KOPT-K1 (cell line): ENCODE measurements at regions not wholly inside any gene's neighbourhood (a gene's known extent, or its start where the extent isn't known, plus 50 kb on each side); places are given as distances from the start of the nearest gene placed in this dataset.

Experiments used
- H3K27ac ChIP-seq: fragments of 200-600 bp; sonication (generic); 2 replicates; pipeline ENCODE4 v1.5.1; 2016; ENCODE audit warnings: antibody characterized with exemption, mild to moderate bottlenecking, low read depth, low read length; ENCODE audit not compliant: poor library complexity, severe bottlenecking
- H3K36me3 ChIP-seq: fragments of 200-600 bp; sonication (generic); 2 replicates; pipeline ENCODE4 v1.5.1; 2017; ENCODE audit warnings: antibody characterized with exemption, mild to moderate bottlenecking, low read length, moderate library complexity; ENCODE audit not compliant: insufficient read depth
- H3K9me3 ChIP-seq: fragments of 200-600 bp; sonication (generic); 2 replicates; pipeline ENCODE4 v1.5.1; 2017; ENCODE audit warnings: antibody characterized with exemption, low read length, mild to moderate bottlenecking; ENCODE audit not compliant: insufficient read depth, poor library complexity, severe bottlenecking

- Histone ChIP-seq H3K9me3 (no peaks in the 10 kb centered on the region), H3K36me3 (no peaks in the 10 kb centered on the region), H3K27ac (no peak overlapping the region)
These were observed 114.5 kb upstream of the PAQR3 start for GRCh38 chr4:79053754-79054153.

- H3K27ac ChIP-seq = no peak overlapping the region
- no peaks in the 10 kb centered on the region for H3K9me3 ChIP-seq
- H3K36me3 ChIP-seq = no peaks in the 10 kb centered on the region
These were observed 111.3 kb upstream of the PAQR3 start for GRCh38 chr4:79050541-79050880.

- no peak overlapping the region for H3K27ac ChIP-seq
- no peaks in the 10 kb centered on the region for H3K9me3 ChIP-seq
- H3K36me3 ChIP-seq = no peaks in the 10 kb centered on the region
These were observed 110.8 kb upstream of the PAQR3 start for GRCh38 chr4:79049840-79050540.

- Histone ChIP-seq H3K36me3 (no peaks in the 10 kb centered on the region), H3K27ac (no peak overlapping the region), H3K9me3 (no peaks in the 10 kb centered on the region)
These were observed 109.6 kb upstream of the PAQR3 start for GRCh38 chr4:79048878-79049277.

GRCh38 chr4:79047316-79047715, 108.1 kb upstream of the PAQR3 start:
- Histone ChIP-seq H3K9me3 (no peaks in the 10 kb centered on the region), H3K27ac (no peak overlapping the region), H3K36me3 (no peaks in the 10 kb centered on the region)

- H3K27ac ChIP-seq = no peak overlapping the region
- no peaks in the 10 kb centered on the region for H3K9me3 ChIP-seq
- no peaks in the 10 kb centered on the region for H3K36me3 ChIP-seq
These were observed 106.9 kb upstream of the PAQR3 start for GRCh38 chr4:79046016-79046592.

- Histone ChIP-seq H3K27ac (no peak overlapping the region), H3K9me3 (no peaks in the 10 kb centered on the region), H3K36me3 (no peaks in the 10 kb centered on the region)
These were observed 105.0 kb upstream of the PAQR3 start for GRCh38 chr4:79044141-79044659.

- Histone ChIP-seq H3K27ac (no peak overlapping the region), H3K9me3 (no peaks in the 10 kb centered on the region), H3K36me3 (no peaks in the 10 kb centered on the region)
These were observed 103.9 kb upstream of the PAQR3 start for GRCh38 chr4:79043138-79043537.

- Histone ChIP-seq H3K27ac (no peak overlapping the region), H3K9me3 (no peaks in the 10 kb centered on the region), H3K36me3 (no peaks in the 10 kb centered on the region)
These were observed 102.9 kb upstream of the PAQR3 start for GRCh38 chr4:79042079-79042674.

- no peak overlapping the region for H3K27ac ChIP-seq
- H3K9me3 ChIP-seq = no peaks in the 10 kb centered on the region
- no peaks in the 10 kb centered on the region for H3K36me3 ChIP-seq
These were observed 95.3 kb upstream of the PAQR3 start for GRCh38 chr4:79034544-79034943.

GRCh38 chr4:79030973-79031372, 91.7 kb upstream of the PAQR3 start:
- Histone ChIP-seq H3K36me3 (no peaks in the 10 kb centered on the region), H3K9me3 (no peaks in the 10 kb centered on the region), H3K27ac (no peak overlapping the region)

- no peaks in the 10 kb centered on the region for H3K36me3 ChIP-seq
- no peak overlapping the region for H3K27ac ChIP-seq
- H3K9me3 ChIP-seq = no peaks in the 10 kb centered on the region
These were observed 88.4 kb upstream of the PAQR3 start for GRCh38 chr4:79027656-79028055.

- Histone ChIP-seq H3K36me3 (no peaks in the 10 kb centered on the region), H3K9me3 (no peaks in the 10 kb centered on the region), H3K27ac (no peak overlapping the region)
These were observed 85.9 kb upstream of the PAQR3 start for GRCh38 chr4:79025170-79025569.

GRCh38 chr4:79023799-79024770, 84.8 kb upstream of the PAQR3 start:
- no peaks in the 10 kb centered on the region for H3K9me3 ChIP-seq

GRCh38 chr4:79022529-79022928, 83.3 kb upstream of the PAQR3 start:
- Histone ChIP-seq H3K27ac (no peak overlapping the region), H3K36me3 (no peaks in the 10 kb centered on the region), H3K9me3 (no peaks in the 10 kb centered on the region)

More at GRCh38 chr4:79023799-79024770, 84.8 kb upstream of the PAQR3 start:
- Histone ChIP-seq H3K36me3 (no peaks in the 10 kb centered on the region), H3K27ac (no peak overlapping the region)
